Keratinocyte (primary cell): ENCODE measurements at regions not wholly inside any gene's neighbourhood (a gene's known extent, or its start where the extent isn't known, plus 50 kb on each side); places are given as distances from the start of the nearest gene placed in this dataset.

Source experiments
- CTCF ChIP-seq, 3 experiments: IDR thresholded peaks in 1 of 3; conservative IDR thresholded peaks in 1 of 3; optimal IDR thresholded peaks in 1 of 3; 2 replicates in 2 of 3; 3 replicates in 1 of 3; pipeline versions ENCODE3 to v1.5.1; 2011; ENCODE audit warnings: low read length in 3 of 3, mild to moderate bottlenecking in 3 of 3, moderate library complexity in 2 of 3, control low read depth in 1 of 3, inconsistent platforms in 1 of 3; ENCODE audit not compliant: insufficient read depth in 2 of 3; ENCODE audit errors: extremely low read depth in 1 of 3
- EZH2 ChIP-seq: IDR thresholded peaks from one replicate; pipeline ENCODE4 v1.6.1; 2012; ENCODE audit warnings: inconsistent platforms, mild to moderate bottlenecking, low read length, moderate library complexity

- no peak for TF ChIP-seq CTCF (optimal IDR thresholded peaks at IDR 0.05 in 1 of 3, IDR thresholded peaks at IDR 0.05 in 1 of 3, conservative IDR thresholded peaks at IDR 0.05 in 1 of 3; ENCODE audit: extremely low read depth in 1 of 3, insufficient read depth in 2 of 3, low read length in 3 of 3)
- no peak for TF ChIP-seq EZH2
These were observed 68.3 kb upstream of the POU2AF2 start for GRCh38 chr11:111177037-111177871.
